ENCODE measurements at regions not wholly inside any gene's neighbourhood (a gene's known extent, or its start where the extent isn't known, plus 50 kb on each side); places are given as distances from the start of the nearest gene placed in this dataset.

DNA sequence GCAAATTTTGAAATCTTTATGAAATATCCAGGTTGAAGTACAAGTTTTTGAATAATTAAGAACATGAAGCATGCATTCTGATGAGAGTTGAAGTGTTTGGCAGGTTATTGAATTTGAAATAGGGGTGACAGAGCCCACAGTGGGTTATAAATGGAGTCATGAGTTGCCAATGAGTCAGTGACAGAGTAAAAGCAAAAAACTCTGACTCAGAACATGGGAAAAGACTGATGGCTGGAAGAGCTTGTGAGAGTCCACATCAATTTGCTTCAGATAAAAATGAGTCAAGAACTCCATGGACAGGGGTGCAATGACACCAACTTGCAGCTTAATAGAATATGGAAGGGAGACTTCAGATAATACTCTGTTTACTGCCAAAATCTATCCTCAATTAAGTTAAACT lies 105.3 kb downstream of the SLC6A15 start:
- TF ChIP-seq, protein P1, sequence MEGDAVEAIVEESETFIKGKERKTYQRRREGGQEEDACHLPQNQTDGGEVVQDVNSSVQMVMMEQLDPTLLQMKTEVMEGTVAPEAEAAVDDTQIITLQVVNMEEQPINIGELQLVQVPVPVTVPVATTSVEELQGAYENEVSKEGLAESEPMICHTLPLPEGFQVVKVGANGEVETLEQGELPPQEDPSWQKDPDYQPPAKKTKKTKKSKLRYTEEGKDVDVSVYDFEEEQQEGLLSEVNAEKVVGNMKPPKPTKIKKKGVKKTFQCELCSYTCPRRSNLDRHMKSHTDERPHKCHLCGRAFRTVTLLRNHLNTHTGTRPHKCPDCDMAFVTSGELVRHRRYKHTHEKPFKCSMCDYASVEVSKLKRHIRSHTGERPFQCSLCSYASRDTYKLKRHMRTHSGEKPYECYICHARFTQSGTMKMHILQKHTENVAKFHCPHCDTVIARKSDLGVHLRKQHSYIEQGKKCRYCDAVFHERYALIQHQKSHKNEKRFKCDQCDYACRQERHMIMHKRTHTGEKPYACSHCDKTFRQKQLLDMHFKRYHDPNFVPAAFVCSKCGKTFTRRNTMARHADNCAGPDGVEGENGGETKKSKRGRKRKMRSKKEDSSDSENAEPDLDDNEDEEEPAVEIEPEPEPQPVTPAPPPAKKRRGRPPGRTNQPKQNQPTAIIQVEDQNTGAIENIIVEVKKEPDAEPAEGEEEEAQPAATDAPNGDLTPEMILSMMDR (IDR thresholded peaks at IDR 0.05; ENCODE audit: low read depth, low read length): no peak
- no peak overlapping the region for H3K27ac ChIP-seq
- no peak for DNase-seq

DNA sequence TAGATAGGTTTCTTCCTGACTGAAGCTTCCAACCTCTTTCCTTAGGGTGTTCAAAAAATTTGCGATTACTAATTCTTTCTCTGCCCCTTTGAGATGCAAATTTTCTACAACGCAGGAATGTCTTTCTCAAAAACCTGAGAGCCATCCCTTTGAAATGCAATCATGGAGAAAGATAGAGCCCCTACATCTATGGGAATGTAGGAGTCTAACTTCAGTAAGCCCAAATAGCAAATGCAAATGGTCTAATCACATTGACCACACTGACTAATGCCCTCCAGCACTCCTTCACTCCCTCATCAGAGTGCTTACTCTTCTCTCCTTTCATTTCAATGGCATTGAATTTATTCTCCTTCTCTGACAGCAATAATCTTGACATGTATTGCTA lies 107.1 kb downstream of the SLC6A15 start:
- Histone ChIP-seq H3K27ac (no peak overlapping the region), H3K4me3 (ENCODE audit: low read depth, low read length) (no peak overlapping the region), H3K27me3 (ENCODE audit: insufficient read depth, low read depth, severe bottlenecking) (no peaks in the 10 kb centered on the region), H3K9me3 (ENCODE audit: severe bottlenecking) (no peaks in the 10 kb centered on the region), H3K36me3 (no peaks in the 10 kb centered on the region)
- DNase-seq: no peak
- TF ChIP-seq, protein P1 (IDR thresholded peaks at IDR 0.05; ENCODE audit: low read depth, low read length): no peak

More for the DNA sequence above, 105.3 kb downstream of the SLC6A15 start:
- no peaks in the 10 kb centered on the region for H3K27me3 ChIP-seq (ENCODE audit: insufficient read depth, low read depth, severe bottlenecking)
- H3K9me3 ChIP-seq (ENCODE audit: severe bottlenecking): no peaks in the 10 kb centered on the region
- no peak overlapping the region for H3K4me3 ChIP-seq (ENCODE audit: low read depth, low read length)
- no peaks in the 10 kb centered on the region for H3K36me3 ChIP-seq

DNA sequence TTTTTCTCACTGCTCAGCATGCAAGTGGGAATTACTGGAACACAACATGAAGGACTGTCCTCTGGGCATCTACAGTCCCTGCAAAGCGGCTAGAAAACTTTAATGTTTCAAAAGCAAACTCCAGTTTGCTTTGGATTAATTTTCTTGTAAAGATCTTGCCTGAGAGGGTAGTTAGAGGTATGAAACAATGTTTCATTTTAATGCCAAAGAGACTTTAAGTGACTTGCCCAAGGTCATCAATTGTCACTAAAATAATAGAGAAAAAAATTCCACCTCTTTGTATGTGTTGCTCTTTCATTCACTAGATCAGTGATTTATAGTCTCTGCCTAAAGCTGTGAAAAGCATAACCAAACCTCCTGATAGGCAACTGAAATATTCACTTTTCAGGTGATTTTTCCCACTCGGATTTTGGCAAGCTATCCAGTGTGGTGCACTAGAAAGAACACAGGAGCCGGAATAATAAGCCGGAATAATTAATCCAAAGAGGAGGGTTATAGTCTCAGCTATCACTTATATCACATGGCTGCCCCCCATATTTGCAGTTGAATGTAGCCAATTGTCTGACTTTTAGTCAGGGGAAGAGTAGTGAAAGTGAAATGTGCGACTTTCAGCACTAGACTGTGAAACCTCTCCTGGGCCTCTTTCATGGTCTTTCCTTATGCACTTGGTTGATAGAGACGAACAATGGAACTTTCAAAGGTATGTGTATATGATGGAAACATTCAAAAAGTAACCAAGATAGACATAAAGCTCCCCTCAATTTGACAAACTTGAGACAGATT lies 107.7 kb downstream of the SLC6A15 start:
- Histone ChIP-seq H3K36me3 (no peaks in the 10 kb centered on the region), H3K4me3 (ENCODE audit: low read depth, low read length) (no peak overlapping the region), H3K9me3 (ENCODE audit: severe bottlenecking) (no peaks in the 10 kb centered on the region), H3K27ac (no peak overlapping the region), H3K27me3 (ENCODE audit: insufficient read depth, low read depth, severe bottlenecking) (no peaks in the 10 kb centered on the region)
- TF ChIP-seq, protein P1 (IDR thresholded peaks at IDR 0.05; ENCODE audit: low read depth, low read length): no peak
- no peak for DNase-seq

DNA sequence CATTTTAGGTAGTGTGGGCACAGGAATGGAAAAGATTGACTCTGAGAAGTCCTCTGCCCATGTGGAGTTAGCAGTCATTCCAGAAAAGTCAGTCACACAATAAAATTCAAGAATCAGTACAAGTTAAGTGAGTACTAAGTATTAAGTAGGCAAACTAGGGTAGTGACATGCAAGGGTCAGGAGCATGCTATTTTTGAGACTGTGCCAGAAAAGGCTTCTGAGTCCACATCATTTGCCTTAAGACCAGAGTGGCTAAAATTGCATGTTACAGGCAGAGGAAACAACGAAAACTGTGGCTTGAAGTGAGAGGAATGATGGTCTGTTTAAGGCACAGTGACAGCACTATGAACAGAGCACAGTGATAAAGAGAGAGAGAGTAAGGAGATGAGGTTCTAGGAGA lies 108.9 kb downstream of the SLC6A15 start:
- H3K4me3 ChIP-seq (ENCODE audit: low read depth, low read length): no peak overlapping the region
- H3K9me3 ChIP-seq (ENCODE audit: severe bottlenecking): no peaks in the 10 kb centered on the region
- H3K27ac ChIP-seq: no peak overlapping the region
- H3K36me3 ChIP-seq: no peaks in the 10 kb centered on the region
- no peaks in the 10 kb centered on the region for H3K27me3 ChIP-seq (ENCODE audit: insufficient read depth, low read depth, severe bottlenecking)
- TF ChIP-seq, protein P1 (IDR thresholded peaks at IDR 0.05; ENCODE audit: low read depth, low read length): no peak
- DNase-seq: no peak

DNA sequence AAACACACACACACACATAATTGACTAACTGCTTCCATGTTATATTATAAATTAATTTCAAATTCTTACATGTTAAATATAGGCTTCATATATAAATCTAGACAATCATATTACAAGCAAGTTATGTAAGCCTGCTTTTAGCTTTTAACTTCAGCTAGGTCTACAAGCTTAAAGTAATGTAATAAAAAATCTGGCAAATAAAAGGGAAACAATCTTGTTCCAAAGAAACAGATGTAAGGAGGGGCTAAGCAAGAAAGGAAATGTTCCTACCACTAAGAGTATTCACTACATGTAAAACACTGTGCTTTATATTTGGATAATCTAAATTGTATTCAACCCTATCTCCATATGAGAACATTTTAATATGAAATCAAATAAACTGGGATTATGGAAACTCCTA lies 110.4 kb downstream of the SLC6A15 start:
- H3K27me3 ChIP-seq (ENCODE audit: insufficient read depth, low read depth, severe bottlenecking): no peaks in the 10 kb centered on the region
- no peaks in the 10 kb centered on the region for H3K36me3 ChIP-seq
- TF ChIP-seq, protein P1 (IDR thresholded peaks at IDR 0.05; ENCODE audit: low read depth, low read length): no peak

More for the DNA sequence above, 110.4 kb downstream of the SLC6A15 start:
- Histone ChIP-seq H3K9me3 (ENCODE audit: severe bottlenecking) (no peaks in the 10 kb centered on the region), H3K27ac (no peak overlapping the region), H3K4me3 (ENCODE audit: low read depth, low read length) (no peak overlapping the region)
- no peak for DNase-seq

Measured in WERI-Rb-1 (cell line).